Keratinocyte (primary cell): ENCODE measurements at regions not wholly inside any gene's neighbourhood (a gene's known extent, or its start where the extent isn't known, plus 50 kb on each side); places are given as distances from the start of the nearest gene placed in this dataset.

Experiments
- CTCF ChIP-seq, 3 experiments: IDR thresholded peaks in 1 of 3; conservative IDR thresholded peaks in 1 of 3; optimal IDR thresholded peaks in 1 of 3; 2 replicates in 2 of 3; 3 replicates in 1 of 3; pipeline versions ENCODE3 to v1.5.1; 2011; ENCODE audit warnings: low read length in 3 of 3, mild to moderate bottlenecking in 3 of 3, moderate library complexity in 2 of 3, control low read depth in 1 of 3, inconsistent platforms in 1 of 3; ENCODE audit not compliant: insufficient read depth in 2 of 3; ENCODE audit errors: extremely low read depth in 1 of 3
- EZH2 ChIP-seq: IDR thresholded peaks from one replicate; pipeline ENCODE4 v1.6.1; 2012; ENCODE audit warnings: inconsistent platforms, mild to moderate bottlenecking, low read length, moderate library complexity

GRCh38 chr5:88550736-88551135 lies 282.1 kb upstream of the TMEM161B start:
- TF ChIP-seq CTCF (optimal IDR thresholded peaks at IDR 0.05 in 1 of 3, IDR thresholded peaks at IDR 0.05 in 1 of 3, conservative IDR thresholded peaks at IDR 0.05 in 1 of 3; ENCODE audit: extremely low read depth in 1 of 3, insufficient read depth in 2 of 3, low read length in 3 of 3) (no peak), EZH2 (no peak)
